DND-41 (cell line): ENCODE measurements at regions not wholly inside any gene's neighbourhood (a gene's known extent, or its start where the extent isn't known, plus 50 kb on each side); places are given as distances from the start of the nearest gene placed in this dataset.

Experiments used
- EZH2 ChIP-seq: IDR thresholded peaks from 3 replicates; pipeline ENCODE4 v1.6.1; 2012; ENCODE audit warnings: borderline replicate concordance, low read depth, mild to moderate bottlenecking, moderate library complexity, low read length, inconsistent platforms; ENCODE audit not compliant: severe bottlenecking
- TF ChIP-seq, protein P1 (sequence below): IDR thresholded peaks from 2 replicates; pipeline ENCODE4 v1.5.1; 2012; ENCODE audit warnings: borderline replicate concordance, low read length, moderate library complexity, mild to moderate bottlenecking; ENCODE audit not compliant: poor library complexity, severe bottlenecking; ENCODE audit errors: extremely low read depth

DNA sequence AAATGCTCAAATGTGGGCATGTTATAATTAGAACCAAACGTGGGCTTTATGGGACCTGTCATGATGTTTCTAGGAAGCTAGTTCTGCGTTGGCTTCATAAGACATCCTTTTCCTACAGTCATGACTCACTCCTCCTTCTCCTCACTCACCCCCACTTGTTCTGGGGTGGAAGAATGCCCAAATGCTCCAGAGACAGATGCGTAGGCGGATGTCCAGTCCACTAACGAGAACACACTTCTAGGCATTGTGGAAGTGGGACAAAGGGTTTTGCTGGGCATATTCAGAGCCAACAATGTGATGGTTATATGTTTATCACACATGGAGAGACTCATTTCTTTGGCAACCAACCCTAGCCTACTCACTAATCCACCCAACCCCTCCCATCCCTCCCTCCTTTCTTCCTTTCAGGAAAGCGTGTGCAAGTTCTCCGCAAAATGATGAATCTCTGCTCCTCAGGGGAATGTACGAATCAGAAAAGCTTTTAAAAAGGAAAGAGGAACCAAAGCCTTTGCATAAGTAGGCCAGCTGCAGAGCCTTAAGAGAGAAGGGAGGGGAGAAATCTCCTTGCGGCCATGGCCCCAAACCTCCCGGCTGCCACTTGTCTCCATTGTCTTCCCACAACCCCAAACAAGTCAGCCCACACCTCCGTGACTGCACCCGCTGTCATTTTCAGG is 123.0 kb upstream of the SPRED1 start:
- TF ChIP-seq, protein P1, sequence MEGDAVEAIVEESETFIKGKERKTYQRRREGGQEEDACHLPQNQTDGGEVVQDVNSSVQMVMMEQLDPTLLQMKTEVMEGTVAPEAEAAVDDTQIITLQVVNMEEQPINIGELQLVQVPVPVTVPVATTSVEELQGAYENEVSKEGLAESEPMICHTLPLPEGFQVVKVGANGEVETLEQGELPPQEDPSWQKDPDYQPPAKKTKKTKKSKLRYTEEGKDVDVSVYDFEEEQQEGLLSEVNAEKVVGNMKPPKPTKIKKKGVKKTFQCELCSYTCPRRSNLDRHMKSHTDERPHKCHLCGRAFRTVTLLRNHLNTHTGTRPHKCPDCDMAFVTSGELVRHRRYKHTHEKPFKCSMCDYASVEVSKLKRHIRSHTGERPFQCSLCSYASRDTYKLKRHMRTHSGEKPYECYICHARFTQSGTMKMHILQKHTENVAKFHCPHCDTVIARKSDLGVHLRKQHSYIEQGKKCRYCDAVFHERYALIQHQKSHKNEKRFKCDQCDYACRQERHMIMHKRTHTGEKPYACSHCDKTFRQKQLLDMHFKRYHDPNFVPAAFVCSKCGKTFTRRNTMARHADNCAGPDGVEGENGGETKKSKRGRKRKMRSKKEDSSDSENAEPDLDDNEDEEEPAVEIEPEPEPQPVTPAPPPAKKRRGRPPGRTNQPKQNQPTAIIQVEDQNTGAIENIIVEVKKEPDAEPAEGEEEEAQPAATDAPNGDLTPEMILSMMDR: no peak
- no peak for TF ChIP-seq EZH2
